ENCODE measurements at regions not wholly inside any gene's neighbourhood (a gene's known extent, or its start where the extent isn't known, plus 50 kb on each side); places are given as distances from the start of the nearest gene placed in this dataset.

DNA sequence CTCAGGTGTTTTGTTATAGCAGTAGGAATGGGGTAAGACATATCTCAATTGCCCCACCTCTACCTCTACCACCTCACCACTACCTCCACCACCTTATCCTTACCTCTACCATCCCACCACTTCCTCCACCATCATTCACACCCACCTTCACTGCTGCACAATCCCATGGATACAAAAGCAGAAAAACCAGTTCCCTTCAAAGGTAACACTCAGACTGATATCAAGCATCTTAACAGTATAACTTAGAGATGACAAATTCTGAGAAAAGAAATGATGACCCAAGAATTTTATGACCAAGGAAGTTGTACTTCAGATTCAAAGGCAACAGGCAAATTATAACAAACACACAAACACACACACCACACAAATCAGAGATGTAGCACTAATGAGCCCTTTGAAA is 189.4 kb downstream of the NUAK1 start:
- H3K9ac ChIP-seq (ENCODE audit: low read depth, low read length): no peak overlapping the region
- no peaks in the 10 kb centered on the region for H3K4me1 ChIP-seq (ENCODE audit: insufficient read depth, low read length)
- no peaks in the 10 kb centered on the region for H3K36me3 ChIP-seq (ENCODE audit: insufficient read depth, low read length)
- H3K9me3 ChIP-seq (ENCODE audit: control insufficient read depth, insufficient read depth, low read length): no peaks in the 10 kb centered on the region

DNA sequence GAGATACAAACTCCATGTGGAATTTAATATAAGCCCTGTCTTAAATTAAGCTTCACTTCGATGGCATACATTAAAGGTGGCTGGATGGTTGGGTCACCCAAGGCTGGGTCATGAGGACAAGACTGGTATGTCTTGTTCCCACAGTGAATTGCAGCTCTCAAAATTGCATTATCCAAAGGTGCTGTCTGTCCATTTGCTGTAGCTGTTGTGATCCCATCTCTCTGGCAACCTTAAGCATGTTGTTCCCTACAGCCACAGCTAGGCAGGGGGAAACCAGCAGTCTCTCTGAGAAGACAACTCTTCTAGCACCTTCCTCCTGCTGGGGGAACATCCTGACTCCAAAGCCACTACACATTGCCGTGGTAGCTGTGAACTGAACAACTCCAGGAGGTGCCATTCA is 187.0 kb downstream of the NUAK1 start:
- Histone ChIP-seq H3K4me1 (ENCODE audit: insufficient read depth, low read length) (0 out of 2 replicates have a peak, but pooled peaks cover 4% of the 10 kb centered on the region), H3K9ac (ENCODE audit: low read depth, low read length) (no peak overlapping the region), H3K9me3 (ENCODE audit: control insufficient read depth, insufficient read depth, low read length) (no peaks in the 10 kb centered on the region), H3K36me3 (ENCODE audit: insufficient read depth, low read length) (no peaks in the 10 kb centered on the region)

DNA sequence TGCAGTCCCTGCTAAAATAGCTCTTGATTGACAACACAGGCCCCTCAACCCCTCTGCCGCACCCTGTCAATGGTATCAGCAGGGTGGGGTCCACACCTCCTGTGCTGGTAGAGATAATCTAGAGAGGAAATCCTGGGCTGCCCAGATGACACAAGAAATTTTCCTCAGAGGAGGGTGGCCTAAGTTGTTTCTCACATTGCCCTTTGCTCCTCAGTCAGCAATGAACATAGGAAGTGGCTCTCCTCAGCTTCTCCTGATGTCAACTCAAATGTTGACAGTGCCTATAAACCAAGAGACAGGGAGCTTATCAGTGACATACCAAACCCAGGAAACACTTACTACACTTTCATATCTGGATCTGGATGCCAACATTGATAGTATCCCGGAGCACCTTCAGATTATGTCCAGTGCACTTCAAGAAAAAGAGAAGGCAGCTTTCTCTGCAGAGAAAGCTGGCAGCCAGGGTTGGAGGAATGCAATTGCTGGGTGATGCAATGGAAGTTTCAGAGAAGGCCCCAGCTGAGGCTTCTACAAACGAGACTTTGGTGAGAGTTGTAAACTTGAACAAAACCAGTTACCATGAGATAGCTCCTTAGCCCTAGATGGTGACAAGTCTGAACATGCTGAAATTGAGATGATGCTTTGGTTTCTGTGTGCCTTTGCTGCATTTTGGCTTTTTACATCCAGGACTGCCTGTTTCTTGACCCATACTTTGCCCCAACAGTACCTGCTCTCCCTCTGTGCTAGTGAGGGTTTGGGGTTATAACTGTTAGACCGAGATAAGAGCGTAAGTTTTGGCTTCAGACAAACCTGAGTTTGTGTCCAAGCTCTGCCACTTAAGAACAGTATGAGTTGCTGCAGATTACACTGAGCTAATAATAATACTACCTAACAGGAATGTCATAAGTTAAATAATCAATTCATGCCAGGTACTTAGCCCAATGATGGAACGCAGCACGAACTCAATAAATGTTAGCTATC is 183.5 kb downstream of the NUAK1 start:
- Histone ChIP-seq H3K9ac (ENCODE audit: low read depth, low read length) (no peak overlapping the region), H3K4me1 (ENCODE audit: insufficient read depth, low read length) (0 out of 2 replicates have a peak, but pooled peaks cover 4% of the 10 kb centered on the region), H3K36me3 (ENCODE audit: insufficient read depth, low read length) (no peaks in the 10 kb centered on the region), H3K9me3 (ENCODE audit: control insufficient read depth, insufficient read depth, low read length) (no peaks in the 10 kb centered on the region)

DNA sequence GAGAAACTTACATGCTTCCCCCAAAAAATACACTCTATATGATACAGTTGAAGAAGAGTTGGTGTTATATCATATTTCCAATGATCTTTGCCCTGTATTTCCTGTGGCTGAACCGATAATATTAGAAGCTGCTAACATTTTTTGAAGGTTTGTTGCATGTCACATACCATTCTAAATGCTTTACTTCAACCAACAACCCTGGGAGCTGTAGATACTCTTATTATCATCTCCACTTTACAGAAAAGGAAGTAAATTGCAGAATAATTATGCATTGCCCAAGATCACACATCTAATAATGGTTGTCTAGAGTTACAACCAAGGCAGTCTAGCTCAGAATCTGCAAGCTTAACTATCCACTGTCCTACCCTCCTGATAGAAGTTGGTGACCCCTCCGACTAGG is 182.8 kb downstream of the NUAK1 start:
- Histone ChIP-seq H3K4me1 (ENCODE audit: insufficient read depth, low read length) (0 out of 2 replicates have a peak, but pooled peaks cover 4% of the 10 kb centered on the region), H3K36me3 (ENCODE audit: insufficient read depth, low read length) (no peaks in the 10 kb centered on the region), H3K9me3 (ENCODE audit: control insufficient read depth, insufficient read depth, low read length) (no peaks in the 10 kb centered on the region), H3K9ac (ENCODE audit: low read depth, low read length) (no peak overlapping the region)

DNA sequence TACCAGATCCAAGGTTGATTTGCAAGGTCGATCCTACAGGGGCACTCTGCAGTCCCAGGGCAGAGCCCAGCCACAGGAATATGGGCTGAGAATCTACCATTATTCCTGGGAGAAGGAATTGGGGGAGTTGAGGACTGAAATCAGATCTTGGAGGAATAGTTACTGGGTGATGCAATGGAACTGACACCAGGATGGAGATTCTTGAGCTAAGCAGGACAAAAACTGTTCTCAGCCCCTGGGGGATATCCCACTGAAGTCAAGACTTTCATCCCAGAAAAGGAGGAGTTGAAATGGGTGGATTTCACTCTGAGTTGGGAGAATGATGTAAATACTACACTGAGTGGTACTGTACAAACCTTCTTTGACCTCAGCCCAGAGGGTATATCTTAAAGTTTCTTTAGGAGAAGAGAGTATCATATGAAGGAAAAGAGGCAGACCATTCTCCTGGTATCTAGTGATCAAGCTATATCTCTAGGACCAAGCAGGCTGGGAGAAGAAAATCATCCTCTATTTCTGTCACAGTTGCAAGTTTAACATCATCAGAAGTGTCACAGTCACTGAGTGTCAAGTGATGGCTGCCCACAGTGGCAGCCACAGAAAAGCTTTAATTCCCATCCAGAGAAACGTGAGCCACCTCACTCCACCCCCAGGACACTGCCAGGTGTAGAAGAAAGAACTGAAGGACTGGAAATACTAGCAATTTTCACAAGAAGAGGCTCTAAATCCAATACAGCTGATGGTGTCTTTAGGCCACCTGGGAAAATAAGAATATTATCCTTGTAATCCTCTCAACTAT is 181.9 kb downstream of the NUAK1 start:
- H3K36me3 ChIP-seq (ENCODE audit: insufficient read depth, low read length): no peaks in the 10 kb centered on the region
- 0 out of 2 replicates have a peak, but pooled peaks cover 4% of the 10 kb centered on the region for H3K4me1 ChIP-seq (ENCODE audit: insufficient read depth, low read length)
- H3K9ac ChIP-seq (ENCODE audit: low read depth, low read length): no peak overlapping the region
- H3K9me3 ChIP-seq (ENCODE audit: control insufficient read depth, insufficient read depth, low read length): no peaks in the 10 kb centered on the region

DNA sequence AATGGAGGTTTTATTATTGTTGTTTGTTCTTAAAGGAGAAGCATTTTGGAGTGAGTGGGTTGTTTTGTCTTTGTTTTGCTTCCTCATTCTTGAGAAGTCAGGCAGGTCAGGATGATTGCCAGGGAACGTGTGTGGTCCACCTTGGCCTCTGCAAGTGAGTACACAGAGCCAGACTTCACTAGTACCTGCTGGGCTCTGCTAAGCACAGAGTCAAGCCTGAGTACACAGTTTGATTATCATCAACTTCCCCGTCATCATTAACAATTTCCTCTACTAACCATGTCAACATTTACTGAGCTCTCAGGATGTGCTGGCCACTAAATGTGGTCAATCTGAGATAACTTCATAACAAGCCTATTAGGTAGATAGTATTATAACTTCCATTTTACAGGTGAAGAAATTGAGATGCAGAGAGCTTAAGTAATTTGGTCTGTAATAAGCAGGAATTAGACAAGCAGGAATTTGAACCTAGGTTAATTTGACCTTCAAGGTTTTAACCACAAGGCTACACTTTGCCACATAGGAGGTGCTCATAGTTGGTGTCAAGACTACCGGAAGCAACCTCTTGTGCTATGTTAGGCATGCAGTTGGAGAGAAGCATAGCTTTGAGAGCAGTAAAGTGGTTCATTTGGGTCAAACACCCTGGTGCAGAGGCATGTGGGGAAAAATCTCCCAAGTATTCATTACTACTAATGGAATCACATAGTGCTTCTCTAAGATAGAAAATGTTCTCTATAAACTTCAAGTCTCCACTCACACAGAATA is 178.3 kb downstream of the NUAK1 start:
- no peaks in the 10 kb centered on the region for H3K36me3 ChIP-seq (ENCODE audit: insufficient read depth, low read length)
- no peaks in the 10 kb centered on the region for H3K9me3 ChIP-seq (ENCODE audit: control insufficient read depth, insufficient read depth, low read length)
- H3K9ac ChIP-seq (ENCODE audit: low read depth, low read length): no peak overlapping the region
- 0 out of 2 replicates have a peak, but pooled peaks cover under 1% of the 10 kb centered on the region for H3K4me1 ChIP-seq (ENCODE audit: insufficient read depth, low read length)

DNA sequence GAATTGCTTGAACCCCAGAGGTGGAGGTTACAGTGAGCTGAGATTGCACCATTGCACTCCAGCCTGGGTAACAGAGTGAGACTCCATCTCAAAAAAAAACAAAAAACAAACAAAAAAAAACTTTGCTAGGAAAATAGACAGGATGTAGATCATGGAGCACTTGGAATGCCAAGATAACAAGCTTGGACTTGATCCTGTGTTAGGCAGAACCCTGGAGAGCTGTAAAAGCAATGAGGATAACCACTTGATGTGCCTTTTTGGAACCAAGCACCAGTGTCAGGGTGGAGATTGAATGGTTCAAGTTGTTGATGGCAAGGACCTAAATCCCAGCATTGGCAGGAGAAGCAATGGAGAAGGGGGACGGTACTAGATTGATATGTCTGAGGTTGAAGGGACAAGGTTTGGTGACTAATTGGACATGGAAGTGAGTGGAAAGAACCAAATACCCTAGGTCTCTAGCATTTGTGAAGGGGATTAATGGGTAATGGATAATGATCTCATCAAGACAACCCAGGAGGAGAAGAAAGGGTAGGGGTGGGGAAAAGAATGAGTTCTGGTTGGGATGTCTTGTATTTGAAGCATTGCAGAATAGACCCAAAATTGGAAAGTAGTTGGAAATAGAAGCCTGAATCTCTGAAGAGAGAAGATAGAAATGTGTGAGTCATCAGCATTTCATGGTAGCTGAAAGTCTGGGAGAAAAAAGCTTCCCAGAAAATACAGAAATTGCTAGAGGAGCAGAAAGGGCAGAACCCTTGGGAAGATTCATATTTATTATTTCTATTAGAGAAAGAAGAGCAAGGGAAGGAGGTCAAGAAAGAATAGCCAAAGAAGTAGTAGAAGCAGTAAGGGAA is 176.7 kb downstream of the NUAK1 start:
- Histone ChIP-seq H3K9me3 (ENCODE audit: control insufficient read depth, insufficient read depth, low read length) (no peaks in the 10 kb centered on the region), H3K36me3 (ENCODE audit: insufficient read depth, low read length) (no peaks in the 10 kb centered on the region), H3K4me1 (ENCODE audit: insufficient read depth, low read length) (no peaks in the 10 kb centered on the region), H3K9ac (ENCODE audit: low read depth, low read length) (no peak overlapping the region)

DNA sequence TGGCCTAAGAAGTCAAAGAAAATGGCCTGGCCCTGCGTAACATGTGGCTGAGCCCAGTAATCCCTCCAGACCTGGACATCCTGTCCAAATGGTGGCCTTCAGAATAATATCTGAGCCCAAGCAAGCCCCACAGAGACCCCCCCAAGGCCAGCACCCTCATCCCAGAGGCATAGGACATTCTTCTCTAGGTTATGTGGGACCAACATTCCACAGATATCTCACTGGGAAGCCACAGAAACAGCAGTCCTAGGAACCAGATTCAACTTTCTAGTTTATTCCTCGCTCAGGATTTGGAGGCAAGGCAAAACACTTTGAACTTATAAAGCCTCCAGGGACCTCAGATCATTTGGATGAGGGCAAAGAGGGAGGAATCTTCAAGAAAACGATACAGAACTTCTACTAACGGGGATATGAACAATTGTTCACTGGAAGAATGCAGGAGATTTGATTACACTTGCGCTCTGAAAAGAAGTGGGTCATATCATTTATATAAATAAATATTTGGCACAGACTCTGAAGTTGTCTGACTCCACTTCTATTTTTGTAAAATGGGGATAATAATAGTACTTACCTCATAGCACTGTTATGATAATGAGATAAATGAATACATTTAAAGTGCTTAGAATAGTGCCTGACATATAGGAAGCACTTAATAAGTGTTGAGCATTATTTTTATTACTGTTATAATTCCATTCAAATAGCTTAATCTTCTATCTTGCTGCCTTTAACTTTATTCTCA is 171.5 kb downstream of the NUAK1 start:
- H3K9ac ChIP-seq (ENCODE audit: low read depth, low read length): no peak overlapping the region
- H3K36me3 ChIP-seq (ENCODE audit: insufficient read depth, low read length): no peaks in the 10 kb centered on the region
- no peaks in the 10 kb centered on the region for H3K9me3 ChIP-seq (ENCODE audit: control insufficient read depth, insufficient read depth, low read length)
- H3K4me1 ChIP-seq (ENCODE audit: insufficient read depth, low read length): no peaks in the 10 kb centered on the region

DNA sequence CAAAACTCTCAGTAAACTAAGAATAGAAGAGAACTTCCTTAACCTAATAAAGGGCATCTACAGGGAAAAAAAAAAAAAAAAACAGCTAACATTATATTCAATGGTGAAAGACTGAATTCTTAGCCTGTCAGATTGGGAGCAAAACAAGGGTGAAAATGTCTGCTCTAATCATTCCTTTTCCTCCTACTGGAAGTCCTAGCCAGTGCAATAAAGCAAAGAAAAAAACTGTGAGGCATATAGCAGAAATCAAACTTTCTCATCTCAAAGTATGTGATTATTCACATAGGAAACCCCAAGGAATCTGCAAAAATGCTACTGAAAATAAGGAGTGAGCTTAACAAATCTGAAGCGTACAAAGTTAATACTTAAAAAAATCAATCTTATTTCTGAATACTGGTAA is 170.7 kb downstream of the NUAK1 start:
- no peaks in the 10 kb centered on the region for H3K9me3 ChIP-seq (ENCODE audit: control insufficient read depth, insufficient read depth, low read length)
- no peaks in the 10 kb centered on the region for H3K36me3 ChIP-seq (ENCODE audit: insufficient read depth, low read length)
- H3K4me1 ChIP-seq (ENCODE audit: insufficient read depth, low read length): no peaks in the 10 kb centered on the region
- H3K9ac ChIP-seq (ENCODE audit: low read depth, low read length): no peak overlapping the region

DNA sequence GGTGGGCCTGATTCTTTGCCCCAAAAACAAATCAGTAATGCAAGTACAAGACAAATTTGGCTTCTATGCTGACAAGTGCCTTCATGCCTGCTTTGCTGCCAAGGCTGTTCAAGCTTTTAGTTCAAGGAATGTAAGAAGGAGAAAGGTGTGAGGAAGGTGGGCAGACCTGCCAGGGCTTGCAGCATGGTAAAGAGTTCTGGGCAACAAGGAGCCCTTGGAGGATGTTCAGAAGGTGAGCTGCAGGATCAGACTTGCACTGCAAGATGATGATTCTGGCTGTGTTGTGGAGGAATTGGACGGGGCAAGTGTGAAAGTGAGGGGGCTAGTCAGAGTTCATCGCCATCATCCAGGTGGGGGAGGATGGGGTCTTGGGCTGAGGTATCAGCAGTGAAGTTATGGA is 167.9 kb downstream of the NUAK1 start:
- H3K9me3 ChIP-seq (ENCODE audit: control insufficient read depth, insufficient read depth, low read length): no peaks in the 10 kb centered on the region
- no peaks in the 10 kb centered on the region for H3K36me3 ChIP-seq (ENCODE audit: insufficient read depth, low read length)
- no peak overlapping the region for H3K9ac ChIP-seq (ENCODE audit: low read depth, low read length)
- no peaks in the 10 kb centered on the region for H3K4me1 ChIP-seq (ENCODE audit: insufficient read depth, low read length)

DNA sequence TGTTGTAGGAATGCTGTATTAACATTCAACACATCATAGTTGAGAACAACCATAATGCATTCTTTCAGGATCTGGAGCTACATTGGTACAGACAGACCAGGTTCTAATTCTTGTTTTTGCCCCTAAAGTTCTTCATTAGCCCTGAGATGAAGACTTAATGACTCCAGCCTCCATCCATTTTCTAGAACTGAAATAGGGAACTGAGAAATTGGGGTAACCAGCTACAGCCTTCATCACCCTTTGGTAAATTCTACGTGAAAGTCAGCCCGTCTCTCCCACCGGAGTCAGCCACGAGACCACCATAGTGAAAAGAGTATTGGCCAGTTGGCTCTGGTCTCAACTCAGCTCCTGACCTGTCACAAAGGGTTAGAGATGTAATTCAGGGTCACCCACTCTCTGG is 164.0 kb downstream of the NUAK1 start:
- no peaks in the 10 kb centered on the region for H3K36me3 ChIP-seq (ENCODE audit: insufficient read depth, low read length)
- no peaks in the 10 kb centered on the region for H3K9me3 ChIP-seq (ENCODE audit: control insufficient read depth, insufficient read depth, low read length)
- H3K9ac ChIP-seq (ENCODE audit: low read depth, low read length): no peak overlapping the region
- H3K4me1 ChIP-seq (ENCODE audit: insufficient read depth, low read length): no peaks in the 10 kb centered on the region

DNA sequence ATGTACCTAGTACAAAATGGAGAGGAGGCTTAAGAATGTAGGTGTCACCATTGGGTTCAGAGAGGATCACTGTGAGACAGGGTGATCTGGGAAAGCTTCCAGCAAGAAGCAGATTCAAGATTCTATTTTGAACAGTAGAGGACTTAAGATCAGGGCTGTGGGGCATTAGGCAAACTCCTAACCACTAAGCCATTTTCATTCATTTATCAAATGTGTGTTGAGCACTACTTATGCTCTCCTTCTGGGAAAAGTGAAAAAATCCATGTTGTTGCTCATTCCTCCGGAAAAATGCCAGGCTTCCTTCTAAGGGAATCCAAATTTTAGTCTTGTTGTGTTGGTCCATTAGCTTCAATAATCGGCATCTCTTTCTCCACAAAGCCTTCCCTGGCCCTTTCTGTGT is 163.4 kb downstream of the NUAK1 start:
- H3K9me3 ChIP-seq (ENCODE audit: control insufficient read depth, insufficient read depth, low read length): no peaks in the 10 kb centered on the region
- H3K36me3 ChIP-seq (ENCODE audit: insufficient read depth, low read length): no peaks in the 10 kb centered on the region
- no peak overlapping the region for H3K9ac ChIP-seq (ENCODE audit: low read depth, low read length)
- no peaks in the 10 kb centered on the region for H3K4me1 ChIP-seq (ENCODE audit: insufficient read depth, low read length)

DNA sequence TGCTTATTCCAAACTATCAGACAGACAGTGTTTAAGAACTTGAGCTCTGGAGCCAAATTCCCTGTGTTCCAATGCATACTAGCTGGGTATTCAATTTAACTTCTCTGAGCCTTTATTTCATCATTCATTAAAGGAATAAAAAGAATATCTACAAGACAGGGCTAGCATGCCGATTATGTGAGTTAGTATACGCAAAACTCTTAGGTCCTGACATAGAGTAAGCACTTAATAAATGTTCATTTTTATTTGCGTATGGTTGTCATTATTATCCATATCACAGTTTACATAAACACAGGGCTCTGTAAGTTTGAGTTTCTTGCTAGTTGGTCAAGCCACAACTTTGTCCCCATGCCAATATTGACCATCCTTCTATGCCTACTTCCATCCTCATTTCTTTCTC is 161.5 kb downstream of the NUAK1 start:
- H3K9me3 ChIP-seq (ENCODE audit: control insufficient read depth, insufficient read depth, low read length): no peaks in the 10 kb centered on the region
- 0 out of 2 replicates have a peak, but pooled peaks cover 4% of the 10 kb centered on the region for H3K4me1 ChIP-seq (ENCODE audit: insufficient read depth, low read length)
- no peaks in the 10 kb centered on the region for H3K36me3 ChIP-seq (ENCODE audit: insufficient read depth, low read length)
- H3K9ac ChIP-seq (ENCODE audit: low read depth, low read length): no peak overlapping the region

All from ES-I3 (cell line).